ENCODE measurements at regions not wholly inside any gene's neighbourhood (a gene's known extent, or its start where the extent isn't known, plus 50 kb on each side); places are given as distances from the start of the nearest gene placed in this dataset.

- TF ChIP-seq L3MBTL2 (conservative IDR thresholded peaks at IDR 0.05) (no peak), BHLHE40 (IDR thresholded peaks at IDR 0.05; ENCODE audit: borderline replicate concordance) (no peak), FOXA1 (IDR thresholded peaks at IDR 0.05) (no peak), ELF4 (IDR thresholded peaks at IDR 0.05) (no peak)
These were observed 64.2 kb downstream of the ENGASE start for GRCh38 chr17:79138826-79139225.
